ENCODE measurements at regions not wholly inside any gene's neighbourhood (a gene's known extent, or its start where the extent isn't known, plus 50 kb on each side); places are given as distances from the start of the nearest gene placed in this dataset.
A peak's percentile ranks its signal among the peaks of the same experiment; 100 is the strongest.

GRCh38 chr13:79679334-79679733 is 198.4 kb downstream of the NDFIP2 start:
- no peaks in the 10 kb centered on the region for H3K27me3 ChIP-seq (replicated peaks; ENCODE audit: insufficient read depth, low read depth, low read length, poor library complexity)
- DNase-seq (ENCODE audit: low spot score): peak; percentile 80
- H3K27ac ChIP-seq (ENCODE audit: low read depth, low read length, poor library complexity, severe bottlenecking): no peak overlapping the region
- no peak for TF ChIP-seq EZH2 (IDR thresholded peaks at IDR 0.05; ENCODE audit: borderline replicate concordance, low read depth, low read length, poor library complexity, severe bottlenecking)
- TF ChIP-seq, protein P1, sequence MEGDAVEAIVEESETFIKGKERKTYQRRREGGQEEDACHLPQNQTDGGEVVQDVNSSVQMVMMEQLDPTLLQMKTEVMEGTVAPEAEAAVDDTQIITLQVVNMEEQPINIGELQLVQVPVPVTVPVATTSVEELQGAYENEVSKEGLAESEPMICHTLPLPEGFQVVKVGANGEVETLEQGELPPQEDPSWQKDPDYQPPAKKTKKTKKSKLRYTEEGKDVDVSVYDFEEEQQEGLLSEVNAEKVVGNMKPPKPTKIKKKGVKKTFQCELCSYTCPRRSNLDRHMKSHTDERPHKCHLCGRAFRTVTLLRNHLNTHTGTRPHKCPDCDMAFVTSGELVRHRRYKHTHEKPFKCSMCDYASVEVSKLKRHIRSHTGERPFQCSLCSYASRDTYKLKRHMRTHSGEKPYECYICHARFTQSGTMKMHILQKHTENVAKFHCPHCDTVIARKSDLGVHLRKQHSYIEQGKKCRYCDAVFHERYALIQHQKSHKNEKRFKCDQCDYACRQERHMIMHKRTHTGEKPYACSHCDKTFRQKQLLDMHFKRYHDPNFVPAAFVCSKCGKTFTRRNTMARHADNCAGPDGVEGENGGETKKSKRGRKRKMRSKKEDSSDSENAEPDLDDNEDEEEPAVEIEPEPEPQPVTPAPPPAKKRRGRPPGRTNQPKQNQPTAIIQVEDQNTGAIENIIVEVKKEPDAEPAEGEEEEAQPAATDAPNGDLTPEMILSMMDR (conservative IDR thresholded peaks at IDR 0.05; ENCODE audit: low read depth, low read length): peak; percentile 93
- BruUV-seq (replicated peaks): no TSS peak
- ChIA-PET CTCF (interaction anchor here (0.5 to 0.8 kb wide), 3 partner anchors 648 to 681 kb away, joined by 3 read pairs; no protein-coding TSS in a partner anchor), POLR2A (ENCODE audit: low non-redundant PET) (no interaction called here)
- H3K4me1 ChIP-seq (ENCODE audit: insufficient read depth, low read length, poor library complexity, severe bottlenecking): no peaks in the 10 kb centered on the region
- H3K36me3 ChIP-seq (ENCODE audit: insufficient read depth, low read length, poor library complexity, severe bottlenecking): no peaks in the 10 kb centered on the region
- intact Hi-C loops (cut with micrococcal nuclease; ENCODE audit: unreplicated experiment): loop anchor here (1.0 to 5.0 kb wide), 3 partner anchors 223 to 1338 kb away; no protein-coding TSS in a partner anchor
- no peak overlapping the region for H3K4me3 ChIP-seq (ENCODE audit: low read depth, low read length, poor library complexity, severe bottlenecking)
- no peaks in the 10 kb centered on the region for H3K9me3 ChIP-seq (ENCODE audit: low read depth, low read length, poor library complexity, severe bottlenecking)

DNA sequence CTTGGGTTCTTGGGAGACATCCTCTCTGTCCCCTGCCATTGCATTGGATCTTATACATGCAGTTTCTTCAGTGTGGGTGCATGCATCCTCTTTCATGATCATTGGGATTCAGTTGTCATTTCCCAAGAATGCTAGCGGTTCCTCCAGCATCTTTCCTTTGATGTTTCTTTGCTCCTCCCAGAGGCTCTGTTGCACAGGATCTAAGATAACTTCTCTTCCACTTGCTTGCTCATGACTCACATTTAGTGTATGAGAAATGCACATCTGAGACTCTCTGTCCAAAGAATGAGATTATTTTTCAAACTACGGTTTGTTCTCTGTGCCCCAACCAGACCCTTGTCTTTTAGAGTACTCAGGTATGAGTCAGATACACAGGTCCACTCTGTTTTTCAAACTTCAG is 197.1 kb downstream of the NDFIP2 start:
- no peak for TF ChIP-seq EZH2 (IDR thresholded peaks at IDR 0.05; ENCODE audit: borderline replicate concordance, low read depth, low read length, poor library complexity, severe bottlenecking)
- TF ChIP-seq, protein P1 (conservative IDR thresholded peaks at IDR 0.05; ENCODE audit: low read depth, low read length): no peak
- ChIA-PET POLR2A (ENCODE audit: low non-redundant PET) (no interaction called here), CTCF (no interaction called here)
- no peak overlapping the region for H3K27ac ChIP-seq (ENCODE audit: low read depth, low read length, poor library complexity, severe bottlenecking)
- H3K4me1 ChIP-seq (ENCODE audit: insufficient read depth, low read length, poor library complexity, severe bottlenecking): no peaks in the 10 kb centered on the region
- H3K9me3 ChIP-seq (ENCODE audit: low read depth, low read length, poor library complexity, severe bottlenecking): no peaks in the 10 kb centered on the region
- intact Hi-C loops (cut with micrococcal nuclease; ENCODE audit: unreplicated experiment): loop anchor here (5.0 kb wide), 2 partner anchors 224 to 1339 kb away; no protein-coding TSS in a partner anchor
- no peak for DNase-seq (ENCODE audit: low spot score)
- no TSS peak for BruUV-seq (replicated peaks)
- H3K4me3 ChIP-seq (ENCODE audit: low read depth, low read length, poor library complexity, severe bottlenecking): no peak overlapping the region
- H3K36me3 ChIP-seq (ENCODE audit: insufficient read depth, low read length, poor library complexity, severe bottlenecking): no peaks in the 10 kb centered on the region
- no peaks in the 10 kb centered on the region for H3K27me3 ChIP-seq (replicated peaks; ENCODE audit: insufficient read depth, low read depth, low read length, poor library complexity)

DNA sequence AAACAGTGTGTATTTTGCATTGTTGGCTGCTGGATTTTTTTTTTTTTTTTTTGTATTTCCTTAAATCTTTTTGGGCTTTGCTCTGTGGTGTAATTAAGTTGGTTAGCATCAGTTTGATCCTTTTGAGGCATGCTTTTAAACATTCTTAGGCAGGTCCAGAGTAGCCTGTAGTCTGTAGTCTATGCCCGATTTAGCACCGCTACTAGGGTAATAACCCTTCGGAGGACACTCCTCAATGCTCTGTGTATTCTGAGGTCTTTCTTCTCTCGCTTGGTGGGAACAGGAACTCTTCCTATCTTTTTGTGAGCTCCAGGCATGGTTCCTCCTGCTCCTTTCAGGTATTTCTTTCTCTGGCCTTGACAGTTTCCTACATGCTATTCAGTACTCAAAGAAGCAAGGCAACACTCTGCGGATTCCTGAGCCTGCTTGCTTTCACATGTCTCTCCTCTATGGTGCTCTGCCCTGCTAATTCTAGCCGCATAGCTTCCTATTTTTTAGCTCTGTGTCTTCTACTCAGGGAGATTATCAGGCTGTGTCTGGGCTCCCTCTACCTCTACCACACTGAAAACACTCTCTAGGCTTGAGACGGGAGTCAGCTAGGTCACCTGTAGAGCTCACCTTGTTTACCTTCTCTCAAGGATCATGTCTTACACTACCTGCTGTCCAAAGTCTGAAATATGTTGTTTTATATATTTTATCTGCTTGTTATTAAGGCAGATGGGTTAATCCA is 195.1 kb downstream of the NDFIP2 start:
- Histone ChIP-seq H3K27ac (ENCODE audit: low read depth, low read length, poor library complexity, severe bottlenecking) (no peak overlapping the region), H3K4me3 (ENCODE audit: low read depth, low read length, poor library complexity, severe bottlenecking) (no peak overlapping the region), H3K4me1 (ENCODE audit: insufficient read depth, low read length, poor library complexity, severe bottlenecking) (peaks cover 9% of the 10 kb centered on the region), H3K9me3 (ENCODE audit: low read depth, low read length, poor library complexity, severe bottlenecking) (no peaks in the 10 kb centered on the region), H3K27me3 (replicated peaks; ENCODE audit: insufficient read depth, low read depth, low read length, poor library complexity) (no peaks in the 10 kb centered on the region), H3K36me3 (ENCODE audit: insufficient read depth, low read length, poor library complexity, severe bottlenecking) (no peaks in the 10 kb centered on the region)
- ChIA-PET POLR2A (ENCODE audit: low non-redundant PET) (no interaction called here), CTCF (no interaction called here)
- intact Hi-C loops (cut with micrococcal nuclease; ENCODE audit: unreplicated experiment): loop anchor here (1.0 to 5.0 kb wide), 3 partner anchors 99 to 1341 kb away; no protein-coding TSS in a partner anchor
- no peak for DNase-seq (ENCODE audit: low spot score)
- BruUV-seq (replicated peaks): no TSS peak
- no peak for TF ChIP-seq EZH2 (IDR thresholded peaks at IDR 0.05; ENCODE audit: borderline replicate concordance, low read depth, low read length, poor library complexity, severe bottlenecking)
- TF ChIP-seq, protein P1 (conservative IDR thresholded peaks at IDR 0.05; ENCODE audit: low read depth, low read length): no peak
